GM18870 (cell line): ENCODE measurements at regions not wholly inside any gene's neighbourhood (a gene's known extent, or its start where the extent isn't known, plus 50 kb on each side); places are given as distances from the start of the nearest gene placed in this dataset.

Experiments used
- ATAC-seq: cut with Tn5 transposase; IDR thresholded peaks from one replicate; pipeline ENCODE4 v1.9.1; 2021; ENCODE audit warnings: moderate library complexity; ENCODE audit not compliant: unreplicated experiment

DNA sequence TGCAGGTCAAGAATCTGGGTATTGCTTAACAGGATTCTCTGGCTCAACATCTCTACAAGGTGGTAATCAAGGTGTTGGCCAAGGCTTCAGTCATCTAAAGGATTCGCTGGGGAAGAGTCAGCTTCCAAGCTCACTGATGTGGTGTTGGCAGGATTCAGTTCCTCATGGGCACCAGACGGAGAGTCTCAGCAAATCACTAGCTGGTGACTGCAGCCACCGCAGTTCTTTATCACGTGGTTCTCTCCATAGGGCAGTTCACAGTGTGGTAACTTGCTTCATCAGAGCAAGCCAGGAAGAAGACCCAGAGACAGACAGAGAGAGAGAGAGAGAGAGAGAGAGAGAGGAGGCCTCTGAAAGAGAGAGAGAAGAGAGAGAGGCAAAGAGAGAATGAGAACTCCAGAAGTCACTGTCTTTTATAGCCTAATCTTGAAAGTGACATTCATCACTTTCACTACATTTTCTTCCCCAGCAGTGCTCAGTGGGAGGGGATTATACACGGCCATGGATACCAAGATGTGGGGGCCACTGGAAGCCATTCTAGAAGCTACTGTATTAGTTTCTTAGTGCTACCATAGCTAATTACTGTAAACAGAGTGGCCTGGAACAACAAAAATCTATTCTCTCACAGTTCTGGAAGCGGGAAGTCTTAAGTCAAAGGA, 109.2 kb upstream of the SMIM23 start:
- no peak for ATAC-seq

DNA sequence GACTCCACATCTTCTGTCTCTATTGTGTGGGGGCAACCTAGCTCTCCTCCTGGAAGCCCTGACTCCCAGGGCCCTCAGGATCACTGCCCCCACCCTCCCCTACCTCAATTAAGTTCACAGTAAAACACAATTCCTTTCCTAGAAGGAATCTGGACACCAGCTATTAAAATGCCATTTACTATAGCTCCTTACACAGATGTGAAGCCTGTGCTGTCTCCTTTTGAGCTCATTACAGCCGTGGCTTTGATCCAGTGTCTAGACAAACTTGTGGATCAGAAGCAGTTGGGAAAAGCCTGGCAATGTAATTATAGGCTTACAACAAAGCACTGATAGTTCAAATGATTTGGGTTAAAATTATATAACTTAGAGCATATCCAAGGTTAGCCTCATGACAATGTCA, 107.0 kb upstream of the SMIM23 start:
- ATAC-seq = no peak

DNA sequence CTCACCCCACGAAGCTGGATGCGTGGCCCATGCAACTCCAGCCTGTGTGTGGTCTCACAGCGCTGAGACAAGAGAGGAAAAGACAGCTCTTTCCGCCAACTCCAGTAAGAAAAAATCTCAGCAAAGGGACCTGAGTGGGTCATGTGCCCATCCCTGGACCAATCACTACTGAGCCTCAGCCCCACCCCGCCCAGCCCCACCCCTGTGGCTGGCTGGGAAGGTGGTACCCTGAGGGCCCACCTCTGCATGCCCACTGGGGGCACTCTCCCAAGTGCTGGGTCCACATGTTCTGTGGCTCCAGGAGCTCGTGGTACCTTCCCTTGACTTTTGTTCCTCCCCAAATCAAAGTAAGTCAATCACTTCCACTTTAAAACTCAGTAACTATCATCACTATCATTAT, 105.1 kb upstream of the SMIM23 start:
- no peak for ATAC-seq

DNA sequence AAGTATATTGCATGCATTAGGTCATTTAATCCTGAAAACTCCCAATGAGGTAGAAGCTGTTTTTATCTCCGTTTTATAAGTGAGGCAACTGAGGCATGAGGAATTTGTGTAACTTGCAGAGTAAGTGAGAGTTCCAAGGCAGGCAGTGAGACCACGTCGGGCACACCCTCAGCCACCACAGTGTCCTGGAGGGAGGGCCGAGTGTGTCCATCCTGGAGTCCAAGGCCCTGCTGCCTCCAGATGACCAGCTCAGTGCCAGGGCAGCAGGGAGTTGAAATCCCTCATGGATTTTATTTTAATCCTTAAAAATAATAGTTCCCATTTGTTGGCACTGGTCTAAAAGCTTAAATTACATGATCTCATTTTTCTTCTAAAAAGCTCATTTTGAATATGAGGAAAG, 104.6 kb upstream of the SMIM23 start:
- ATAC-seq = no peak

DNA sequence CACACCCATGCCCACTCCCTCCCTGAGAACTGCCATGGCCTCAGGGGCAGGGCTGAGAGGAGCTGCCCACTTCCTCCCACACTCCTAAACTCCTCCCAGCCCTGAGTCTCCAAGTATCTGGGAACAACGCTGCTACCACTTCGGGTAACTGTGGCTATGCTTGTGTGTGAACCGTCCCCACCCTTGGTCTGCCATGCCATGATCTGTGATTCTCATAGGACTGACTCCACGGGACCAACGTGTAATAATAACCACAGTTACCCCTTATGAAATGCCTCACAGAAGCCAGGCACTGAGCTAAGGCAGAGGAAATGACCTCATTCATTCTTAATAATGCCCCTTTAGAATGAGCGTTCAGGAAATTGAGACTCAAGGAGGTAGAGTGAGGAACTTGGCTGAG, 103.9 kb upstream of the SMIM23 start:
- no peak for ATAC-seq

DNA sequence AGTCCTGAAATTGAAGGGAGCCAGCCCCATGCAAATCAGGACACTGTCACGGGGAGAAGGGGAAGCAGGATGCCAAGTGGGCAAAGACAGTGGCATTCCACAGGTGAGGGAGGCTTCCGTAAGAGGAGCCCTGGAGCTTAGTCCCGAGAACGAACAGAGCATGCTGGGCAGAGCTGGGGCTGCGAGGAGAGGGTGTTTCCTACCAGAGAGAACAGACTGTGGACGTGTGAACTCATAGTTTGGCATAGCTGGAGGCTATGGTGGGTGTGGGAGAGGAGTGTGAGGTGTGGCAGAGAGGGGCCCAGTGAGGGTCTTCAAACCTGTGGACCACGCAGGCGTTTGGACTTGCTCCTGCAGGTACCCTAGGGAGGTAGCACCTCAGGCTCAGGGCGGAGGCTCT, 102.8 kb upstream of the SMIM23 start:
- ATAC-seq = no peak

DNA sequence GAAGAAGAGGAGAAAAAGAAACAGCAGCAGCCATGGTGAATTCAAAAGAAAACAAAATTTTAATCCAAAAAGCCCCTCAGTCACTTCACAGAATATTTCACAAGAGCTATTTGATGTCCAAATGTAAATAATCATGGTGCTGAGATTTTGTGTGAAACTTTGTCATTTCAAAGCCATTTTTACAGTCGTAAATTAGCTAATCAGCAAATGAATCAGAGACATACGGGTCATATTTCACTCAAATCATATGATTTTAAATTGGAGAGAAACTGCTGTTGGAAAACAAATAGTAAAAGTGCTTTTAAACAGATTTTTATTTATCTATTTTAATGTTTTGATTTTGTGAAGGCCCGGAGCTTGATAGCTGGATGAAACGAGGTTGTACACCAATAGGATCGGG, 101.4 kb upstream of the SMIM23 start:
- ATAC-seq = no peak

DNA sequence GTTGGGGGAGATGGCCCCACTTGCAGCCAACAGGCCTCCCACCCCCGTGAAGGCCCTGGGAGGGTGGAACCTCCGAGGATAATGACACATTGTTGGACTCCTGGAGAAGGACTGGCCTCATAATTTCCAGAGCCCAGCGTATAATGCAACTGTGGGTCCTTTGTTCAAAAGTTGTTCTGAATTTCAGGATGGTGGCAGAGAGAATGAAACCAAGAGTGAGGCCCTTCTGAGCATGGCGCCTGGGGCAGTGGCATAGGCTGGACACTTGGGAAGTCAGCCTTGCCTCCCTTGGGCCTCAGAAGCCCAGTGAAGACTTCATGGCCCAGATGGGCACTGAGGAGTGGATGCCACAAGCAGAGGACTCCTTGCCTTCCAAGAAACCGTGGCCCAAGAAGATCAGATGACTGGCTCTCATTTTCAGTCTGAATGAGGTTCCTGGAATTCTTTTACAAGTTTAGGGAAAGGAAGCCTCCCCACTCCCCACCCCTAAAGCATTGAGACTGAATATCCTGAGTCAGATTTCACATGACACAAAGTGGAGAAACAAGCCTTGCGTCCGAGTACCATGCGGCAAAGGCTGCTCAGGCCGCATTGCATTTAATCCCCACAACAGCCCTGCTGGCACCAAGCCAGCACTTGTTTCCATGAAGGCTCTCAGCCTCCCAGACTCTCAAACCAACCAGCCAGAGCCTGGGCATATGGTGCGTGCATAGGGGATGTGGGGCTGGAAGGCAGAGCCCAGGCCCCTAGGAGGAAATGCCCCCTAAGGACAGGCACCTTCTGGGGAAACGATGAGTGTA, 96.7 kb upstream of the SMIM23 start:
- no peak for ATAC-seq

DNA sequence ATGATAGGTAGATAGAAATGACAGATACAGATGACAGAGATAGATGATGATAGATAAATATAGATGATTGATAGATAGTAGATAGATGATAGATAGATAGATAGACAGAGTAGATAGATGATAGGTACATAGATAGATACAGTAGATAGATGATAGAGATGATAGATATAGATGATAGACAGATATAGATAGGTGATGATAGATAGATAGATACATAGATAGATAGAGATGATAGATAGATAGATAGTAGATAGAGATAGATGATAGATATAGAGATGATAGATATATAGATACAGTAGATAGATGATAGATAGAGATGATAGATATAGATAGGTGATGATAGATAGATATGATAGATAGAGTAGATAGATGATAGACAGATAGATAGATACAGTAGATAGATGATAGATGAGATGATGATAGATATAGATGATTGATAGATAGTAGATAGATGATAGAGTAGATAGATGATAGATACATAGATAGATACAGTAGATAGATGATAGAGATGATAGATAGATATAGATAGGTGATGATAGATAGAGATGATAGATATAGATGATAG, 95.7 kb upstream of the SMIM23 start:
- ATAC-seq = no peak

DNA sequence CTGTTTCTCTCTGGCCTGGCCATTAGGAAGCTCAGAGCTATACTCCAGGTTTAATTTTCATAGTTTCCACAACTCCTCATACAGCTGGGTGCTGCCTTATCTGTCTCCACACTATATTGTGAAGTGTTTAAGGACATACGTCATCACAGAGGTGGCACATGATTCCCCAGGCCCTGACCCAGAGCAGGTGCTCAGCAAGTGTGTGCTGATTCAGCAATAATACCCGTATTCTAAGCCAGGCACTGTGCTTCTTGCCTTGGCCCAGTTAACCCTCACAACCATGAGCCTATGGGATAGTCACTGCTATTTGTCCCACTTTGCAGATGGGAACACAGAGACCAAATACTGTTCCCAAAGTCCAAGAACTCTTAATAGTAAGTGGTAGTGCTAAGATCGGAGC, 93.5 kb upstream of the SMIM23 start:
- ATAC-seq = no peak

DNA sequence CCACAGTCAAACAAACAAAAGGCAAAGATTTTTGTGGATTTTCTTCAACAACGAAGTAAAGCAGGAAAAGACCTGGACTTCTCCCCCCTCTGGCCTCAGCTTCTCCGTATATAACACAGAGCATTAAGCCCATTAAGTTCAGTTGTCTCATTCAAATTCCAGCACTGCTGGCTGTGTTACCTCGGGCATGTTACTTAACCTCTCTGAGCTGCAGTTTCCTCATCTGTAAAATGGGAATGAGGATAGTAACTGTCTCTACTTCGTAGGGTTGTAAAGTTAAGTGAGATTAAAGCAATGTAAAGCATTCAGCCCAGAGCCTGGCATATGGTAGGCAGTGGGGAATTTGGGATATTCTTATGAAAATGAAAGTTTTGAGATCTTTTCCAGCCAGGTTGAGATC, 92.7 kb upstream of the SMIM23 start:
- no peak for ATAC-seq

DNA sequence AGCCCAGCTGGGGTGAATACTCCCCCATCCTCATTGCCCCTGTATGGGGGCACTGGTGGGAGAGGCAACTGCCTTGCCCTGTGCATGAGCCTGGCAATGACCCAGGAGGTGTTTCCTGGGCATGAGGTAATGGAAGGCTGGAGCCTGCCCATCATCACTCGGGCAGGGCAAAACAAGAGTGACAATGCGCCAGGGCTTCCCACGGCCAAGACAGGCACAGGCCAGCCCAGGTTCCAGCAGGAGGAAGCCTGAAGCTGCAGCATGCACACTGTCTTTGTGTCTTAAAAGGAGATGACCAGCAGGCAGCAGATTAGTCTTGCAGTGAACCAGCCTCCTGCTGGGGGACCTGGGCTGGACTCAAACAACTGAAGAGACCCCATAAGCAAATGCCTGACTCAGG, 92.2 kb upstream of the SMIM23 start:
- no peak for ATAC-seq

DNA sequence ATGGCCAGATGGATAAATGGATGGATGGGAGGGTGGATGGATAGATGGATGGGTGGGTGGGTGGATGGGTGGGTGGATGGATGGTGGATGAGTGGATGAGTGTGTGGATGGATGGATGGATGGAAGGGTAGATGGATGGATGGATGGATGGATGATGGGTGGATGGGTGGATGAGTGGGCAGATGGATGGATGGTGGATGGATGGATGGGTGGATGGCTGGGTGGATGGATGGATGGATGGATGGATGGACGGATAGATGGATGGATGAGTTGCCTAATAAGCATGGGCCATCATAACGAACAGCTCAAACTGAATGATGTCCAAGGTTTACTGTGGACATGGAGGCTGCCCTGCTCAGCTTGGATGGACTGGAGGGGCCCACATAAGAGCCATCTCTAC, 89.8 kb upstream of the SMIM23 start:
- ATAC-seq = no peak

DNA sequence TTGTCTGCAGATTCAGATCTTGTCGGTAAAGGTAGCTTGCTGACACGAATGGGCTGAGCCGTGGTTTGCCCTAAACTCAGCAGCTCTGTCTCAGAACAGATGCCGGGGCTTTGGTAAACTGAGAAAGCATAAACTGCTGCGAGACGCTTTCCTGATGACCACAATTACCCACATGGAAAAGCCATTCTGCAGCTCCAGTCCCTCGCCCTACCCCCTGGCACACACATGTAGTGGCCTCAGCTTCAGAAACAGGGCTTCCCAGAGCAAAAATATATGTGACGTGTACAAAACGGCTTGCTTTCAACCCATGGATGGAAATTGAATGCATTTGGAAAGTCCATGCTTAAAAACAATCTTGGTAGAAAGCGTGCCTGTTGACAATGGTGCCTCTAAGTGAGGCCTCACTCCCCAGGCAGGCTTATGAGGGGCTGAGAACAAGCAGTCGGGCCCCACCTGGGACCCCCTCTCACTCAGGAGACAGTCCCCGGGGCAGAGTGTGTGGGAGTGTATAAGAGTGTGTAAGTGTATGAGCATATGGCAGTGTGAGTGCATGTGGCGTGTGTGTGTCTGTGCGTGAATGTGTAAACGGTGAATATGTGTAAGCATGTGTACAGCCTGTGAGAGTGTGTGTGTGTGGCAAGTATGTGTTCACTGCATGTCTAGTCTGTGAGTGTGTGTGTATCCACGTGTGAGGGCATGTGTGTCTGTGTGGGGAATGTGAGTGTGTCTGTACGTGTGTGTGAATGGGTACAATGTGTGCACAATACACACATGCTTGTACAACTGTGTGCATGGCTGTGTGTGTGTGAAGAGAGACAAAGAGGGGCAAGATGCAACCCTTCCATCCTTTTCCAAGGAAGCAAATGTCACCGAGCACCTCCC, 88.2 kb upstream of the SMIM23 start:
- ATAC-seq = no peak

DNA sequence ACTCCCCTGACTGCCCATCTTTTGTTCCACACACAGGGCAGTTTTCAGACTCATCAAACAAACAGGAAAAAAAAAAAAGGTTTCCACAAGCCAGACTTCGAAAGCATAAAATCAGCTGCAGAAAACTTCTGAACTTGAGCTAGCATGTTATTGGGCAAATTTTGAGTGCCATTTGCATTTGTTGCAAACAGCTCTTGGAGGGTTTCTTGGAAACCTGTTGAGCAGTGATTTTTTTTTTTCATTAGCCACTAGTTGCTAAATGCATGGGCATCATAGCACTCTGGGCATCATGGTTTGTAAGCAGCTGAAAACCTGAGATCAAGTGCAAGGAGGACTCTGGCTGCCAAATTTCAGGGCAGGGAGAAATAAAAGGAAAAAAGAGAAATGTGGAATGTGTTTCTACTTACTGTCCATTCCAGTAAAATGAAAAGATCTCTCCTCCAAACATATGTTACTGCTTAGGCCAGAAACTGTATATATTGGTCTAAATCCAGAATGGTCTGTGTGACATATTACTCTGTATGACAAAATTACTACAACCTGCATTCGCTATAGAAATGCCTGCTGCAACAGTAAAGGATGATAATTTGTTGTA, 85.2 kb upstream of the SMIM23 start:
- no peak for ATAC-seq

DNA sequence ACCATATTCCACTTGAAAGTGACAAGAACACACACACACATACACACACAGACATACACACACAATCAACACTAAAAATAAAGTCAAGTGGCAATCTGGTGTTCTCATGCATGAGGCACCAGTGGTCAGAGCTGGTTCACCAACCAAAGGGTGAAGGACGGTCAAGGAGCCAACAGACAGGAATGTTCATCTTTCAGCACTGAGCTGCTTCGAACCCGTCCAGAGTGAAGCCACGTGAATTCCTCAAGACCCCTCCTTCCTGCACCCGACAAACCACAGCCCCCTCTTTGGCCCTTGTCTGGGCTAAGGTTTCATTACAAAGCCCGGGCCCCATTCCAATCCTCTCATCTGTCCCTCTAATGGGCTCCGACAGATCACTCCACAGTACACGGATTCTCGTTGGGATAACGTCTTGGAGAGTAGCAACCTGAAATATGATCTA, 84.5 kb upstream of the SMIM23 start:
- no peak for ATAC-seq

DNA sequence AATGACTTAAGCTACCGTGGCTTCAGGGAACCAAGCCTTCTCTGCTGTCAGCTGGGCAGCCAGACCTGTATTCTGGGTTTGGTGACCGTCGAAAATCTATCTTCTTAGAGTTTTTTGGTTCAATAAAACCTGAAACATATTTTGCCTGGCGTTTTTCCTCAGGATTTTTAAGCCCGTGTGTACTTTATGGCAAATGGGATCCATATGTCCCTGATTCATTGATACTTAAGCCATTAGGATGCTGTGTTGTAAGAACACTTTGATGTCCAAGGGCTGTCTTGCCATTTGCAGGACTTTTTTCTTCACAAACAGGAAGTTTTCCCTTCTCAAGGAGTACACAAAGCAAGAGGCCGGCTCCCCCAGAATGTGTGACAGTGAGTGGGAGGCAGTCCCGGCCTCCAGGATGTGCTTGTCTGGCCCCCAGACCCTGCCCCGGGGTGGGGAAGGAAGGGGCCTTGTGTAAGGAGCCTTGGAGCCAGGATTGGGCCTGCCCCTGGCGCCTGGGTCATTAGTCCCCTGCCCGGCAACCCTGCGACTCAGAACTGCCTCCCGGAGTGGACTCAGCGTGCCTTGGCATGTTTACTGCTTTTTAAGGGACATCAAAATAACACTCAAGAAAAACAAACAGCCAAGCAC, 83.4 kb upstream of the SMIM23 start:
- ATAC-seq = no peak

DNA sequence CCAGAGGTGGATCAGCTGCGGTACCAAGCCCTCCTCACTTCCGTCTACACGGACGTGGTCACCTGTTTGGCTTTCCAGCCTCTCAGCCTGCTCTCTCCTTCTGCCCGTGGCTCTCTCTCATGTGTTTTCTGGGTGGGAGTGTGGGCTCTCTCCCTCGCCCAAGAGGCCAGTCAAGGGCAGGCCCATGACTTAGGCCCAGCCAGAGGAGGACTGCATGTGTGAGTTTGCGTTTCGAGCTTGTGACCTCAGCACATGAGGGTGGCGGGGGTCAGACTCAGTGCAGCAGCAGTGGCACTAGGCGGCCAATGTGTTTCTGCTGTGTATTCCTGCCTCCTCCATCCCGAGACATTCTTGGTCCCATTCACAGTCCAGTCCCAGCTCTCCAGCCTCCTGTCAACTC, 82.5 kb upstream of the SMIM23 start:
- no peak for ATAC-seq

DNA sequence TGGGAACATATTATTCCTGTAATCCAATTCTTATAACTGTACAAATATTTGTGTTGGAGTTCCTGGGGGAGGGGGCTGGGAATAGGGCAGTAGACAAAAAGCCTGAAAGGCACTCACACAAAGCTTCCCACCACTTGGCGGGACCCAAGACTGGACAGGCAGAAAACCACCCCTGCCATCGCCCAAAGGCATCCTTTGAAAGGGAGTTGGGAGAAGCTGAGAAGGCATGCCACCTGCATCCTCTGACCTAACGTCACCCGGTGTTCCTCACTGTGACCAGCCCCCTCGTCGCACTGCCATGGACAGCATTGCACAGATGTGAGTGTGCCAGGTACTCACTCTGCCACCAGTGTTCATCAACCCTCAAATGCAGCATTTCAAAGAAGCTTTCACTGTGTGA, 80.6 kb upstream of the SMIM23 start:
- ATAC-seq = no peak

DNA sequence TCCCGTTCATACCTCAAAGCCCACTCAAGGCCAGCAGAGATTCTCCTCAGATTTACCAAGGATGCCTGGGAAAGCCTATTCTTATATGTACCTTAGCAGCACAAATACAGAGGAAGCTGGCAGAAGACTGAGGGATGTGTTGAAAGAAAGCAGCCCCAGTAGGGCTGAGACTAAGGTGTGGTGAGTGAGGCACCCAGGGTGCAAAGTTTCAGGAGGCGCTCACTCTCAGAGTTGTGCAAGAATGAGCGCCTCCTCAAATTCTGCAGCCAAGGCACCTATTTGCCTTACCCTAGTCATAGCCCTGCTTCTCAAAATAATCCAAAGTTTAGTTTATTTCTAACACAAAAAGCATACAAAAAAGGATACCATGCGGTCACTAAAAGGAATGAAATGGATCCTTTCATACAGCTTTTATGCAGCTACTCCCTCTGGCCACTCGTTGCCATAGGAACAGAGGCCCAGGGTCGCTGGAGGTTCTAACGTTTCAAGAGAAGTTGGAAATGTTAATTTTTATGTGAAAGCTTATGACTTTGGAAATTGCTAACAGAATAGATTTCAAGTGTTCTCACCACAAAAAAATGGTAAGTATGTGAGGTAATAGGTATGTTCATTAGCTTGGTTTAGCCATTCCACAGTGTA, 79.7 kb upstream of the SMIM23 start:
- no peak for ATAC-seq
